Endothelial cell of umbilical vein (primary cell): ENCODE measurements at regions not wholly inside any gene's neighbourhood (a gene's known extent, or its start where the extent isn't known, plus 50 kb on each side); places are given as distances from the start of the nearest gene placed in this dataset.

Experiments
- BruUV-seq: library from RNA; stranded (reverse); fragments of 400-500 nt; replicated peaks from 2 replicates; lab custom pipeline; 2021; lab: Mats Ljungman, UMichigan
- CTCF ChIA-PET: fragments of 300-600, 350-600 bp; sonication (Branson Sonifier 250); formaldehyde crosslinking; loops from one replicate; lab custom pipeline; 2021; ENCODE audit warnings: antibody characterized with exemption, inconsistent platforms; lab: Charles Lee
- POLR2A ChIA-PET: fragments of 300-600, 350-600 bp; sonication (Branson Sonifier 250); formaldehyde crosslinking; loops from one replicate; lab custom pipeline; 2021; ENCODE audit warnings: antibody characterized with exemption, inconsistent platforms; lab: Charles Lee
- DNase-seq: peaks from one replicate; pipeline ENCODE4 v3.0.0-alpha.2; 2011; ENCODE audit warnings: low read depth, low spot score
- FAIRE-seq: peaks from 2 replicates; lab custom pipeline; 2011; peaks lifted over from hg19 to GRCh38; lab: Jason Lieb, UNC
- H2AFZ ChIP-seq: 2 replicates; pipeline ENCODE4 v1.6.0; 2012; ENCODE audit warnings: low read depth, low read length, control low read depth, inconsistent platforms
- H3K27ac ChIP-seq: 2 replicates; pipeline ENCODE4 v1.5.1; 2011; ENCODE audit warnings: low read depth, mild to moderate bottlenecking, control low read depth, low read length, moderate library complexity; ENCODE audit not compliant: insufficient read depth
- H3K27me3 ChIP-seq, 2 experiments: 2 replicates each; pipeline versions ENCODE4 v1.6.0 to v1.6.1; 2011; ENCODE audit warnings: low read length in 2 of 2, mixed read lengths in 1 of 2; ENCODE audit not compliant: control insufficient read depth in 2 of 2, insufficient read depth in 2 of 2
- H3K36me3 ChIP-seq, 2 experiments: 2 replicates in 1 of 2; 3 replicates in 1 of 2; pipeline ENCODE4 v1.5.1; 2011; ENCODE audit warnings: low read length in 2 of 2, mild to moderate bottlenecking in 1 of 2, moderate library complexity in 1 of 2; ENCODE audit not compliant: control insufficient read depth in 2 of 2, insufficient read depth in 2 of 2; ENCODE audit errors: extremely low read depth in 1 of 2
- H3K4me1 ChIP-seq: 3 replicates; pipeline ENCODE4 v1.5.1; 2011; ENCODE audit warnings: mild to moderate bottlenecking, low read length; ENCODE audit not compliant: control insufficient read depth, insufficient read depth; ENCODE audit errors: extremely low read depth
- H3K4me2 ChIP-seq: 2 replicates; pipeline ENCODE4 v1.6.1; 2011; ENCODE audit warnings: low read length, control low read depth, mixed read lengths; ENCODE audit not compliant: insufficient read depth
- H3K4me3 ChIP-seq, 3 experiments: fragments of 200-600 bp in 1 of 3; sonication (generic), shearing (Covaris generic) in 1 of 3; replicated peaks in 1 of 3; 2 replicates each; pipeline ENCODE4 v1.5.1; 2011 to 2016; ENCODE audit warnings: control low read depth in 3 of 3, low read length in 3 of 3, mild to moderate bottlenecking in 2 of 3, inconsistent platforms in 1 of 3, low read depth in 1 of 3, moderate library complexity in 1 of 3; ENCODE audit not compliant: insufficient read depth in 1 of 3
- H3K79me2 ChIP-seq: 2 replicates; pipeline ENCODE4 v1.6.0; 2012; ENCODE audit warnings: low read length, inconsistent platforms; ENCODE audit not compliant: control insufficient read depth, insufficient read depth
- H3K9ac ChIP-seq: replicated peaks from 2 replicates; pipeline ENCODE3; 2011; ENCODE audit warnings: low read length, control low read depth; ENCODE audit not compliant: insufficient read depth; ENCODE audit errors: extremely low read depth
- H3K9me1 ChIP-seq: replicated peaks from 3 replicates; pipeline ENCODE4 v1.6.0; 2011; ENCODE audit warnings: mild to moderate bottlenecking, low read length; ENCODE audit not compliant: control insufficient read depth, insufficient read depth; ENCODE audit errors: extremely low read depth
- H3K9me3 ChIP-seq: replicated peaks from 2 replicates; pipeline ENCODE4 v1.5.1; 2012; ENCODE audit warnings: low read length, inconsistent platforms; ENCODE audit not compliant: control insufficient read depth, insufficient read depth
- H4K20me1 ChIP-seq: replicated peaks from 2 replicates; pipeline ENCODE3; 2011; ENCODE audit warnings: mild to moderate bottlenecking, low read length; ENCODE audit not compliant: control insufficient read depth, insufficient read depth; ENCODE audit errors: extremely low read depth
- EZH2 ChIP-seq: IDR thresholded peaks from 2 replicates; pipeline ENCODE4 v1.6.1; 2012; ENCODE audit warnings: borderline replicate concordance, low read depth, mild to moderate bottlenecking, moderate library complexity, low read length, inconsistent platforms; ENCODE audit not compliant: severe bottlenecking
- FOS ChIP-seq: IDR thresholded peaks from 2 replicates; pipeline ENCODE4 v1.6.1; 2011; ENCODE audit warnings: mild to moderate bottlenecking, low read length, moderate library complexity, borderline replicate concordance; ENCODE audit not compliant: insufficient read depth
- GATA2 ChIP-seq: IDR thresholded peaks from 2 replicates; pipeline ENCODE4 v1.7.0; 2011; ENCODE audit warnings: low read depth, mild to moderate bottlenecking, moderate library complexity, mixed read lengths, low read length; ENCODE audit not compliant: insufficient read length, insufficient read depth
- JUN ChIP-seq: IDR thresholded peaks from 2 replicates; pipeline ENCODE4 v1.6.1; 2011; ENCODE audit warnings: borderline replicate concordance, low read depth; ENCODE audit not compliant: insufficient read length, insufficient read depth
- MYC ChIP-seq: IDR thresholded peaks from one replicate; pipeline ENCODE4 v1.6.1; 2011; ENCODE audit warnings: mild to moderate bottlenecking, low read depth, low read length
- POLR2A ChIP-seq: IDR thresholded peaks from 2 replicates; pipeline ENCODE4 v1.6.1; 2012; ENCODE audit warnings: low read depth, mild to moderate bottlenecking, control low read depth, low read length
- POLR2AphosphoS5 ChIP-seq: IDR thresholded peaks from 2 replicates; pipeline ENCODE4 v1.6.1; 2012; ENCODE audit warnings: low read depth, mild to moderate bottlenecking, control low read depth, low read length, moderate library complexity; ENCODE audit not compliant: insufficient read depth
- dilution Hi-C: fragments of 300-500 bp; cut with MboI; formaldehyde crosslinking; loops from one replicate; pipeline ENCODE4 v1.15.0; 2019; ENCODE audit warnings: low sequenced_read_pairs; ENCODE audit not compliant: extremely low pct_ligation_motif_present
- intact Hi-C: fragments of 100-400 bp; cut with micrococcal nuclease; formaldehyde crosslinking; loops from one replicate; pipeline ENCODE4 v1.10.0; 2022
- TF ChIP-seq, protein P1 (sequence below), 2 donors: IDR thresholded peaks; 1 replicate in 1 of 2; 2 replicates in 1 of 2; pipeline ENCODE4 v1.5.1; 2011; ENCODE audit warnings: low read length in 2 of 2, mild to moderate bottlenecking in 2 of 2, moderate library complexity in 2 of 2, control low read depth in 1 of 2, inconsistent platforms in 1 of 2, low read depth in 1 of 2; ENCODE audit not compliant: insufficient read depth in 1 of 2; ENCODE audit errors: extremely low read depth in 1 of 2
- TF ChIP-seq, protein P2 (sequence below): IDR thresholded peaks from 2 replicates; pipeline ENCODE4 v1.6.1; 2011; ENCODE audit not compliant: insufficient read depth, insufficient read length

DNA sequence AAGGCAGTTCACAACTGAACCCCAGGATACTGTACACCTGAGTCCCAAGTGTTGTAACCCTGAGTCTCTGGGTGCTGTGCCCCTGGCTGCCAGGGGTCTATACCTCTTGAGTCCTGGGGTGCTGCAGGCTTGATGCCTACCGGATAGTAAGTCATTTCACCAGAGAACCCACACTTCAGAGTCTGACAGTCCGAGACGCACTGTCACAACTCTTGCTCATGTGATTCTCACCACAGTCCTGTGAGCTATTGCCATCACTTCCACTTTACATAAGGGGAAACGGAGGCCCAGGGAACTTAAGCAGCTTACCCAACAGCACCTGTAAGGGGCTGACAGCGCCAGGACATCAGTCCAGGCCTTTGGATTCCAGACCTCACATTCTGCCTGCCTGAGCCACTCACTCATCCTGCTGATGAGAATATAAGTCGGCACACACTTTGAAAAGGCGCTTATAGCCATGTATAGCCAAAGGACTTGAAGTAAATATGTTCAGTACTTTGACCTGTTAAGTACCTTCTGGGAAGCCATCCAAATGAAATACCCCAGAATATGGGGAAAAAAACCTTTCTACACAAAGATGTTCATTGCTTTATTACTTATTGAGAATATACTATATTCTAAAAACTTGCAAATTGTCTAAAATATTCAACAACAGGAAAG is 180.7 kb upstream of the ID2 start:
- POLR2A ChIA-PET: no interaction called here
- FAIRE-seq: no peak

More for the DNA sequence above, 180.7 kb upstream of the ID2 start:
- Histone ChIP-seq H3K9ac (no peak overlapping the region), H3K4me2 (no peak overlapping the region), H3K79me2 (no peaks in the 10 kb centered on the region), H2AFZ (no peak overlapping the region), H3K36me3 (no peaks in the 10 kb centered on the region), H3K27me3 (no peaks in the 10 kb centered on the region), H3K9me1 (no peaks in the 10 kb centered on the region), H4K20me1 (no peaks in the 10 kb centered on the region), H3K9me3 (no peaks in the 10 kb centered on the region), H3K4me3 (no peak overlapping the region), H3K27ac (no peak overlapping the region), H3K4me1 (no peaks in the 10 kb centered on the region)
- dilution Hi-C loops: no loop called here
- CTCF ChIA-PET: no interaction called here
- TF ChIP-seq POLR2AphosphoS5 (no peak), GATA2 (no peak), EZH2 (no peak), JUN (no peak), POLR2A (no peak), FOS (no peak), MYC (no peak)
- TF ChIP-seq, protein P1, sequence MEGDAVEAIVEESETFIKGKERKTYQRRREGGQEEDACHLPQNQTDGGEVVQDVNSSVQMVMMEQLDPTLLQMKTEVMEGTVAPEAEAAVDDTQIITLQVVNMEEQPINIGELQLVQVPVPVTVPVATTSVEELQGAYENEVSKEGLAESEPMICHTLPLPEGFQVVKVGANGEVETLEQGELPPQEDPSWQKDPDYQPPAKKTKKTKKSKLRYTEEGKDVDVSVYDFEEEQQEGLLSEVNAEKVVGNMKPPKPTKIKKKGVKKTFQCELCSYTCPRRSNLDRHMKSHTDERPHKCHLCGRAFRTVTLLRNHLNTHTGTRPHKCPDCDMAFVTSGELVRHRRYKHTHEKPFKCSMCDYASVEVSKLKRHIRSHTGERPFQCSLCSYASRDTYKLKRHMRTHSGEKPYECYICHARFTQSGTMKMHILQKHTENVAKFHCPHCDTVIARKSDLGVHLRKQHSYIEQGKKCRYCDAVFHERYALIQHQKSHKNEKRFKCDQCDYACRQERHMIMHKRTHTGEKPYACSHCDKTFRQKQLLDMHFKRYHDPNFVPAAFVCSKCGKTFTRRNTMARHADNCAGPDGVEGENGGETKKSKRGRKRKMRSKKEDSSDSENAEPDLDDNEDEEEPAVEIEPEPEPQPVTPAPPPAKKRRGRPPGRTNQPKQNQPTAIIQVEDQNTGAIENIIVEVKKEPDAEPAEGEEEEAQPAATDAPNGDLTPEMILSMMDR (IDR thresholded peaks at IDR 0.05; ENCODE audit: extremely low read depth in 1 of 2, insufficient read depth in 1 of 2, low read depth in 1 of 2, low read length in 2 of 2): no peak
- TF ChIP-seq, protein P2, sequence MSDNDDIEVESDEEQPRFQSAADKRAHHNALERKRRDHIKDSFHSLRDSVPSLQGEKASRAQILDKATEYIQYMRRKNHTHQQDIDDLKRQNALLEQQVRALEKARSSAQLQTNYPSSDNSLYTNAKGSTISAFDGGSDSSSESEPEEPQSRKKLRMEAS: no peak
- intact Hi-C loops: no loop called here
- DNase-seq: no peak
- no TSS peak for BruUV-seq
